HCT116 (cell line): ENCODE measurements at regions not wholly inside any gene's neighbourhood (a gene's known extent, or its start where the extent isn't known, plus 50 kb on each side); places are given as distances from the start of the nearest gene placed in this dataset.
"Not testable (repeated sequence)": the region's sequence is repeated elsewhere in the genome, so short reads cannot be mapped to it uniquely, and the experiment has no call there.

Experiments
- ATAC-seq: fragments of 200-7000 bp; cut with Tn5 transposase; 2 replicates; pipeline ENCODE4 v1.9.1; 2020; ENCODE audit warnings: mild to moderate bottlenecking, moderate library complexity
- BruUV-seq: library from RNA; stranded (reverse); fragments of 400-500 nt; replicated peaks from 2 replicates; lab custom pipeline; 2021; lab: Mats Ljungman, UMichigan
- CTCF ChIA-PET: fragments of 300-600 bp; sonication (Branson Sonifier 250); formaldehyde crosslinking; loops from one replicate; lab custom pipeline; 2021; ENCODE audit warnings: antibody characterized with exemption; lab: Charles Lee
- POLR2A ChIA-PET: fragments of 300-600, 350-600 bp; sonication (Branson Sonifier 250); formaldehyde crosslinking; loops from one replicate; lab custom pipeline; 2021; ENCODE audit warnings: antibody characterized with exemption; lab: Charles Lee
- RAD21 ChIA-PET, 2 experiments: fragments of 300-600 bp; sonication (Branson Sonifier 250); formaldehyde crosslinking; loops; one replicate each; lab custom pipeline; 2023; ENCODE audit warnings: low total read pairs in 2 of 2; ENCODE audit not compliant: uncharacterized antibody in 2 of 2, unreplicated experiment in 2 of 2, low non-redundant PET in 1 of 2; lab: Charles Lee
- DNase-seq: peaks from one replicate; pipeline ENCODE4 v3.0.0-alpha.2; 2010; ENCODE audit warnings: low read depth, low spot score
- H2AFZ ChIP-seq: fragments of 200-600 bp; shearing (Covaris generic), sonication (generic); 2 replicates; pipeline ENCODE4 v1.6.1; 2017; ENCODE audit warnings: low read depth, mixed run types, mixed read lengths, antibody characterized with exemption, low read length; ENCODE audit not compliant: poor library complexity, severe bottlenecking
- H3K27ac ChIP-seq: 2 replicates; pipeline ENCODE4 v1.5.1; 2012; ENCODE audit warnings: low read depth, low read length
- H3K27me3 ChIP-seq: fragments of 200-600 bp; sonication (generic); 2 replicates; pipeline ENCODE4 v1.6.1; 2016; ENCODE audit warnings: mixed run types, low read length, mixed read lengths; ENCODE audit not compliant: insufficient read depth
- H3K36me3 ChIP-seq, 2 experiments: fragments of 200-500 bp in 1 of 2; fragments of 200-600 bp in 1 of 2; sonication (Bioruptor generic) in 1 of 2; sonication (generic) in 1 of 2; 2 replicates each; pipeline versions ENCODE4 v1.5.1 to v1.6.1; 2014 to 2016; ENCODE audit warnings: low read length in 2 of 2, inconsistent platforms in 1 of 2, mixed read lengths in 1 of 2, mixed run types in 1 of 2; ENCODE audit not compliant: insufficient read depth in 2 of 2, control insufficient read depth in 1 of 2
- H3K4me1 ChIP-seq, 2 experiments: fragments of 200-600 bp in 1 of 2; sonication (generic) in 1 of 2; 2 replicates each; pipeline versions ENCODE4 v1.5.1 to v1.6.1; 2012 to 2017; ENCODE audit warnings: low read length in 2 of 2, inconsistent platforms in 1 of 2, mild to moderate bottlenecking in 1 of 2, mixed read lengths in 1 of 2, mixed run types in 1 of 2, moderate library complexity in 1 of 2; ENCODE audit not compliant: insufficient read depth in 2 of 2, control insufficient read depth in 1 of 2
- H3K4me2 ChIP-seq: fragments of 200-600 bp; sonication (generic); 2 replicates; pipeline ENCODE4 v1.6.1; 2017; ENCODE audit warnings: mixed run types, low read length, mixed read lengths
- H3K4me3 ChIP-seq, 2 experiments: fragments of 200-600 bp in 1 of 2; sonication (generic) in 1 of 2; replicated peaks in 1 of 2; 2 replicates each; pipeline ENCODE4 v1.5.1; 2011 to 2016; ENCODE audit warnings: low read length in 2 of 2, control low read depth in 1 of 2, low read depth in 1 of 2, mild to moderate bottlenecking in 1 of 2, mixed read lengths in 1 of 2, mixed run types in 1 of 2
- H3K79me2 ChIP-seq: fragments of 200-600 bp; sonication (generic); 2 replicates; pipeline ENCODE4 v1.6.1; 2017; ENCODE audit warnings: mild to moderate bottlenecking, mixed run types, low read length, moderate library complexity, mixed read lengths; ENCODE audit not compliant: insufficient read depth
- H3K9ac ChIP-seq: fragments of 200-600 bp; sonication (generic); 2 replicates; pipeline ENCODE4 v1.6.1; 2016; ENCODE audit warnings: low read length, mixed read lengths
- H3K9me2 ChIP-seq: fragments of 200-600 bp; sonication (generic), shearing (Covaris generic); 2 replicates; pipeline ENCODE4 v1.6.1; 2017; ENCODE audit warnings: mixed run types, mild to moderate bottlenecking, moderate library complexity; ENCODE audit not compliant: insufficient read depth
- H3K9me3 ChIP-seq, 2 experiments: fragments of 200-500 bp in 1 of 2; fragments of 200-600 bp in 1 of 2; sonication (Bioruptor generic) in 1 of 2; sonication (generic) in 1 of 2; 2 replicates each; pipeline ENCODE4 v1.6.1; 2014 to 2017; ENCODE audit warnings: low read length in 2 of 2, mixed read lengths in 2 of 2, inconsistent platforms in 1 of 2, low read depth in 1 of 2, mild to moderate bottlenecking in 1 of 2, mixed run types in 1 of 2, moderate library complexity in 1 of 2; ENCODE audit not compliant: control insufficient read depth in 1 of 2, insufficient read depth in 1 of 2
- H4K20me1 ChIP-seq: fragments of 200-600 bp; sonication (generic), shearing (Covaris generic); 2 replicates; pipeline ENCODE4 v1.6.1; 2017; ENCODE audit warnings: mixed run types, mild to moderate bottlenecking, moderate library complexity; ENCODE audit not compliant: insufficient read depth
- CBX3 ChIP-seq: IDR thresholded peaks from 2 replicates; pipeline ENCODE4 v1.6.1; 2012; ENCODE audit warnings: low read depth
- CEBPB ChIP-seq: IDR thresholded peaks from 2 replicates; pipeline ENCODE4 v1.6.1; 2012; ENCODE audit warnings: low read depth
- ELF1 ChIP-seq: IDR thresholded peaks from 2 replicates; pipeline ENCODE4 v1.6.1; 2012; ENCODE audit warnings: low read depth, borderline replicate concordance
- EZH2phosphoT487 ChIP-seq: fragments of 200-600 bp; IDR thresholded peaks from 2 replicates; pipeline ENCODE4 v1.6.1; 2018; ENCODE audit warnings: antibody characterized with exemption, borderline replicate concordance
- FOSL1 ChIP-seq: IDR thresholded peaks from 2 replicates; pipeline ENCODE4 v1.6.1; 2012; ENCODE audit warnings: low read depth
- JUND ChIP-seq: IDR thresholded peaks from 2 replicates; pipeline ENCODE4 v1.6.1; 2012
- POLR2AphosphoS5 ChIP-seq: IDR thresholded peaks from 2 replicates; pipeline ENCODE4 v1.6.1; 2011; ENCODE audit warnings: mild to moderate bottlenecking, low read depth, low read length, moderate library complexity
- SRF ChIP-seq: IDR thresholded peaks from 2 replicates; pipeline ENCODE4 v1.6.1; 2012; ENCODE audit warnings: low read depth
- YY1 ChIP-seq: IDR thresholded peaks from 2 replicates; pipeline ENCODE4 v1.6.1; 2011; ENCODE audit warnings: low read length, low read depth, moderate library complexity, mild to moderate bottlenecking; ENCODE audit not compliant: insufficient replicate concordance; ENCODE audit errors: extremely low read depth
- ZBTB33 ChIP-seq: IDR thresholded peaks from 2 replicates; pipeline ENCODE4 v1.6.1; 2011; ENCODE audit warnings: mild to moderate bottlenecking, low read length, moderate library complexity; ENCODE audit not compliant: insufficient replicate concordance; ENCODE audit errors: extremely low read depth
- ZNF274 ChIP-seq: fragments of 200-500 bp; sonication (Bioruptor generic); IDR thresholded peaks from 2 replicates; pipeline ENCODE4 v1.6.1; 2014; ENCODE audit warnings: mild to moderate bottlenecking, low read depth, low read length, inconsistent platforms
- intact Hi-C: fragments of 100-400 bp; cut with micrococcal nuclease; formaldehyde crosslinking; loops from 2 replicates; pipeline ENCODE4 v1.10.0; 2022

GRCh38 chr1:101124405-101124804 is 98.8 kb upstream of the DPH5 start:
- H3K9me3 ChIP-seq = no peaks in the 10 kb centered on the region
- no peaks in the 10 kb centered on the region for H3K9me2 ChIP-seq
- ChIA-PET CTCF (no interaction called here), RAD21 (no interaction called here), POLR2A (no interaction called here)
- no peak for DNase-seq
- H4K20me1 ChIP-seq = no peaks in the 10 kb centered on the region
- TF ChIP-seq SRF (no peak), CBX3 (no peak), CEBPB (no peak), ZBTB33 (no peak), JUND (no peak), EZH2phosphoT487 (no peak), ELF1 (no peak), ZNF274 (no peak), FOSL1 (no peak), YY1 (no peak), POLR2AphosphoS5 (no peak)
- intact Hi-C loops = no loop called here
- no peaks in the 10 kb centered on the region for H3K79me2 ChIP-seq
- no peak overlapping the region for H3K4me2 ChIP-seq
- BruUV-seq = no TSS peak
- no peaks in the 10 kb centered on the region for H3K4me1 ChIP-seq
- no peaks in the 10 kb centered on the region for H3K36me3 ChIP-seq
- H3K27me3 ChIP-seq = no peaks in the 10 kb centered on the region
- no peak overlapping the region for H2AFZ ChIP-seq
- no peak overlapping the region for H3K4me3 ChIP-seq
- H3K27ac ChIP-seq = no peak overlapping the region
- H3K9ac ChIP-seq = no peak overlapping the region
- no peak for ATAC-seq

GRCh38 chr1:101123904-101124303 is 98.3 kb upstream of the DPH5 start:
- H3K36me3 ChIP-seq, RAD21 ChIA-PET, H3K4me1 ChIP-seq, ATAC-seq, POLR2A ChIA-PET, CTCF ChIA-PET, H3K79me2 ChIP-seq, H4K20me1 ChIP-seq, intact Hi-C loops, H3K9me3 ChIP-seq, H2AFZ ChIP-seq, H3K4me3 ChIP-seq, H3K27me3 ChIP-seq, H3K9ac ChIP-seq, H3K27ac ChIP-seq, H3K4me2 ChIP-seq, BruUV-seq, H3K9me2 ChIP-seq, DNase-seq: not testable (repeated sequence)
